Endothelial cell of umbilical vein (primary cell): ENCODE measurements at regions not wholly inside any gene's neighbourhood (a gene's known extent, or its start where the extent isn't known, plus 50 kb on each side); places are given as distances from the start of the nearest gene placed in this dataset.

Source experiments
- BruUV-seq: library from RNA; stranded (reverse); fragments of 400-500 nt; replicated peaks from 2 replicates; lab custom pipeline; 2021; lab: Mats Ljungman, UMichigan
- CTCF ChIA-PET: fragments of 300-600, 350-600 bp; sonication (Branson Sonifier 250); formaldehyde crosslinking; loops from one replicate; lab custom pipeline; 2021; ENCODE audit warnings: antibody characterized with exemption, inconsistent platforms; lab: Charles Lee
- POLR2A ChIA-PET: fragments of 300-600, 350-600 bp; sonication (Branson Sonifier 250); formaldehyde crosslinking; loops from one replicate; lab custom pipeline; 2021; ENCODE audit warnings: antibody characterized with exemption, inconsistent platforms; lab: Charles Lee
- DNase-seq: peaks from one replicate; pipeline ENCODE4 v3.0.0-alpha.2; 2011; ENCODE audit warnings: low read depth, low spot score
- FAIRE-seq: peaks from 2 replicates; lab custom pipeline; 2011; peaks lifted over from hg19 to GRCh38; lab: Jason Lieb, UNC
- H2AFZ ChIP-seq: 2 replicates; pipeline ENCODE4 v1.6.0; 2012; ENCODE audit warnings: low read depth, low read length, control low read depth, inconsistent platforms
- H3K27ac ChIP-seq: 2 replicates; pipeline ENCODE4 v1.5.1; 2011; ENCODE audit warnings: low read depth, mild to moderate bottlenecking, control low read depth, low read length, moderate library complexity; ENCODE audit not compliant: insufficient read depth
- H3K27me3 ChIP-seq, 2 experiments: 2 replicates each; pipeline versions ENCODE4 v1.6.0 to v1.6.1; 2011; ENCODE audit warnings: low read length in 2 of 2, mixed read lengths in 1 of 2; ENCODE audit not compliant: control insufficient read depth in 2 of 2, insufficient read depth in 2 of 2
- H3K36me3 ChIP-seq, 2 experiments: 2 replicates in 1 of 2; 3 replicates in 1 of 2; pipeline ENCODE4 v1.5.1; 2011; ENCODE audit warnings: low read length in 2 of 2, mild to moderate bottlenecking in 1 of 2, moderate library complexity in 1 of 2; ENCODE audit not compliant: control insufficient read depth in 2 of 2, insufficient read depth in 2 of 2; ENCODE audit errors: extremely low read depth in 1 of 2
- H3K4me1 ChIP-seq: 3 replicates; pipeline ENCODE4 v1.5.1; 2011; ENCODE audit warnings: mild to moderate bottlenecking, low read length; ENCODE audit not compliant: control insufficient read depth, insufficient read depth; ENCODE audit errors: extremely low read depth
- H3K4me2 ChIP-seq: 2 replicates; pipeline ENCODE4 v1.6.1; 2011; ENCODE audit warnings: low read length, control low read depth, mixed read lengths; ENCODE audit not compliant: insufficient read depth
- H3K4me3 ChIP-seq, 3 experiments: fragments of 200-600 bp in 1 of 3; sonication (generic), shearing (Covaris generic) in 1 of 3; replicated peaks in 1 of 3; 2 replicates each; pipeline ENCODE4 v1.5.1; 2011 to 2016; ENCODE audit warnings: control low read depth in 3 of 3, low read length in 3 of 3, mild to moderate bottlenecking in 2 of 3, inconsistent platforms in 1 of 3, low read depth in 1 of 3, moderate library complexity in 1 of 3; ENCODE audit not compliant: insufficient read depth in 1 of 3
- H3K79me2 ChIP-seq: 2 replicates; pipeline ENCODE4 v1.6.0; 2012; ENCODE audit warnings: low read length, inconsistent platforms; ENCODE audit not compliant: control insufficient read depth, insufficient read depth
- H3K9ac ChIP-seq: replicated peaks from 2 replicates; pipeline ENCODE3; 2011; ENCODE audit warnings: low read length, control low read depth; ENCODE audit not compliant: insufficient read depth; ENCODE audit errors: extremely low read depth
- H3K9me1 ChIP-seq: replicated peaks from 3 replicates; pipeline ENCODE4 v1.6.0; 2011; ENCODE audit warnings: mild to moderate bottlenecking, low read length; ENCODE audit not compliant: control insufficient read depth, insufficient read depth; ENCODE audit errors: extremely low read depth
- H3K9me3 ChIP-seq: replicated peaks from 2 replicates; pipeline ENCODE4 v1.5.1; 2012; ENCODE audit warnings: low read length, inconsistent platforms; ENCODE audit not compliant: control insufficient read depth, insufficient read depth
- H4K20me1 ChIP-seq: replicated peaks from 2 replicates; pipeline ENCODE3; 2011; ENCODE audit warnings: mild to moderate bottlenecking, low read length; ENCODE audit not compliant: control insufficient read depth, insufficient read depth; ENCODE audit errors: extremely low read depth
- CTCF ChIP-seq, 2 donors: IDR thresholded peaks; 1 replicate in 1 of 2; 2 replicates in 1 of 2; pipeline ENCODE4 v1.5.1; 2011; ENCODE audit warnings: low read length in 2 of 2, mild to moderate bottlenecking in 2 of 2, moderate library complexity in 2 of 2, control low read depth in 1 of 2, inconsistent platforms in 1 of 2, low read depth in 1 of 2; ENCODE audit not compliant: insufficient read depth in 1 of 2; ENCODE audit errors: extremely low read depth in 1 of 2
- POLR2A ChIP-seq: IDR thresholded peaks from 2 replicates; pipeline ENCODE4 v1.6.1; 2012; ENCODE audit warnings: low read depth, mild to moderate bottlenecking, control low read depth, low read length
- POLR2AphosphoS5 ChIP-seq: IDR thresholded peaks from 2 replicates; pipeline ENCODE4 v1.6.1; 2012; ENCODE audit warnings: low read depth, mild to moderate bottlenecking, control low read depth, low read length, moderate library complexity; ENCODE audit not compliant: insufficient read depth
- dilution Hi-C: fragments of 300-500 bp; cut with MboI; formaldehyde crosslinking; loops from one replicate; pipeline ENCODE4 v1.15.0; 2019; ENCODE audit warnings: low sequenced_read_pairs; ENCODE audit not compliant: extremely low pct_ligation_motif_present
- intact Hi-C: fragments of 100-400 bp; cut with micrococcal nuclease; formaldehyde crosslinking; loops from one replicate; pipeline ENCODE4 v1.10.0; 2022

- no peak for FAIRE-seq
- no peaks in the 10 kb centered on the region for H3K79me2 ChIP-seq
These were observed 367.1 kb downstream of the INSC start for GRCh38 chr11:15481871-15482270.

DNA sequence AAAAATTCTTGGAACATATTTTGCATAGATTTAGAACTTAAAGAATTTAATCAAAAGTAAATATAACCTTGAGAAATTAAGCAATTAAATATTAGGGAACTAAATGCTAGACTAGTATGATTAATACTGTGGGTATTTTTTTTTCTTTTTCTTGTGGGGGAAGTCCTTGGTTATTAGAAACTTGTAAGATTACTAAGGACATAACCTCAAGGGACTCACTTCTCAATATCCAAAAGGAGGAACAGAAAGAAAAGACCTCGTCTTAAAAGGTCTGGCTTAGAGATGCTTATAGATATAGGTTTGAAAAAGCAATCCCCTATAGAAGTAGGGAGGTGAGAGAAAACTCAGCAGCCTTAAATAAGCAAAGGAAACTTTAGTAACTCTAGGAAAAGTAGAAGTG, 368.5 kb downstream of the INSC start:
- no peak for FAIRE-seq
- dilution Hi-C loops: no loop called here

More at GRCh38 chr11:15481871-15482270, 367.1 kb downstream of the INSC start:
- no peak overlapping the region for H3K4me2 ChIP-seq
- no peak for DNase-seq
- dilution Hi-C loops: no loop called here
- intact Hi-C loops: no loop called here
- BruUV-seq: no TSS peak
- no peaks in the 10 kb centered on the region for H3K9me1 ChIP-seq
- H3K36me3 ChIP-seq: no peaks in the 10 kb centered on the region
- ChIA-PET CTCF (no interaction called here), POLR2A (no interaction called here)
- no peak for TF ChIP-seq CTCF (IDR thresholded peaks at IDR 0.05; ENCODE audit: extremely low read depth in 1 of 2, insufficient read depth in 1 of 2, low read depth in 1 of 2, low read length in 2 of 2)
- no peak overlapping the region for H3K9ac ChIP-seq
- H3K4me3 ChIP-seq: no peak overlapping the region
- H3K9me3 ChIP-seq: peaks cover 5% of the 10 kb centered on the region
- H3K27me3 ChIP-seq: no peaks in the 10 kb centered on the region
- no peak overlapping the region for H3K27ac ChIP-seq
- no peak overlapping the region for H2AFZ ChIP-seq
- H3K4me1 ChIP-seq: no peaks in the 10 kb centered on the region
- H4K20me1 ChIP-seq: no peaks in the 10 kb centered on the region

More for the DNA sequence above, 368.5 kb downstream of the INSC start:
- H3K4me3 ChIP-seq: no peak overlapping the region
- TF ChIP-seq POLR2A (no peak), CTCF (IDR thresholded peaks at IDR 0.05; ENCODE audit: extremely low read depth in 1 of 2, insufficient read depth in 1 of 2, low read depth in 1 of 2, low read length in 2 of 2) (no peak), POLR2AphosphoS5 (no peak)
- ChIA-PET CTCF (no interaction called here), POLR2A (no interaction called here)
- intact Hi-C loops: no loop called here
- no peaks in the 10 kb centered on the region for H3K27me3 ChIP-seq
- H2AFZ ChIP-seq: no peak overlapping the region
- no peaks in the 10 kb centered on the region for H3K9me1 ChIP-seq
- no TSS peak for BruUV-seq
- no peaks in the 10 kb centered on the region for H4K20me1 ChIP-seq
- H3K27ac ChIP-seq: no peak overlapping the region
- no peak for DNase-seq
- no peak overlapping the region for H3K9ac ChIP-seq
- H3K79me2 ChIP-seq: no peaks in the 10 kb centered on the region
- no peaks in the 10 kb centered on the region for H3K4me1 ChIP-seq
- H3K4me2 ChIP-seq: no peak overlapping the region
- no peaks in the 10 kb centered on the region for H3K36me3 ChIP-seq
- peaks cover 5% of the 10 kb centered on the region for H3K9me3 ChIP-seq
